ENCODE measurements at regions not wholly inside any gene's neighbourhood (a gene's known extent, or its start where the extent isn't known, plus 50 kb on each side); places are given as distances from the start of the nearest gene placed in this dataset.

DNA sequence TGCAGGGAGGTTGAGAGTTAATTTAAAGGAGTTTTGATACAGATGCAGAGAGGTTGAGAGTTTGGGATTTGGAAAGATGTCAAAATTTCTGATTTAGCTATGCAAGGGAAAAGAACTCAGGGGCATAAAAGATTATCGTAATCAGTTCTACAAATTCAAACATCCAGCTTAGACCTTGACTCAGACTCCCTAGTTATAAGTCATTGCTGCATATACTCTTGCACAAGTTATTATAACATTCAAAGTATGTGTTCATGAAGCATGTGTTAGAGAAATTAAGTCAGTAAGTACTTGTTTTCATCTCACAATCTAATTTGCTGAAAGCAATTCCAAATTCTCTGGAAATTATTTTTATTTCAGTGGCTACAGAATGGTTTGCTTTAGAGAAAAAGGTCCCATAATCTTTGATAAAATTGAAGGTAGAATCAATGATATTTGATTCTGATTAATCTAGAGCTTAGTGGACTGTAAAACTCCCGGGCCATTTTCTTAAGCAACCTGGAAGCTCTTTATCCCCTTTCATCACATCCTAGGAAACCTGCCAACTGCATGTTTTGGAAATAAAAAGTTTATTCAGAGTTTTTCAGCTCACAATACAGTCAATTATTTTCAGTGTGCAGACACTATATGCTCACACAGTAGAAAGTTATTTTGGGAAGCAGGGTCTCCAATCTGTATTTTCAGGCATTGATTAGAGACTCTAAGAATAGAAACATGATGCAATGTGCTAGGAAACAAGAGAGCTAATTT lies 132.9 kb upstream of the SPANXC start:
- Histone ChIP-seq H3K4me3 (no peak overlapping the region), H4K20me1 (ENCODE audit: insufficient read depth) (no peaks in the 10 kb centered on the region), H3K9ac (no peak overlapping the region), H2AFZ (no peak overlapping the region), H3K4me1 (ENCODE audit: insufficient read depth) (no peaks in the 10 kb centered on the region), H3K79me2 (ENCODE audit: insufficient read depth) (no peaks in the 10 kb centered on the region), H3K27ac (no peak overlapping the region), H3K36me3 (ENCODE audit: low read depth) (no peaks in the 10 kb centered on the region), H3K4me2 (ENCODE audit: unreplicated experiment) (no peak overlapping the region), H3K9me2 (ENCODE audit: insufficient read depth) (no peaks in the 10 kb centered on the region), H3F3A (ENCODE audit: insufficient read depth) (no peaks in the 10 kb centered on the region), H3K9me3 (ENCODE audit: low read depth) (no peaks in the 10 kb centered on the region), H3K27me3 (replicated peaks; ENCODE audit: insufficient read depth) (no peaks in the 10 kb centered on the region)
- in situ Hi-C loops (cut with MboI) = no loop called here
- WGBS, 2 experiments (ENCODE audit: low coverage in 1 of 2, low lambda C conversion rate in 2 of 2, missing lambda C conversion rate in 2 of 2) = 0 to 9% methylated on average over 2 of the region's 2 CpGs
- no peak for TF ChIP-seq EZH2phosphoT487 (IDR thresholded peaks at IDR 0.05; ENCODE audit: insufficient read depth, low read depth)
- no peak for TF ChIP-seq EZH2 (IDR thresholded peaks at IDR 0.05; ENCODE audit: insufficient read depth, poor library complexity, severe bottlenecking)
- no peak for DNase-seq

- H3F3A ChIP-seq (ENCODE audit: insufficient read depth) = no peaks in the 10 kb centered on the region
- H2AFZ ChIP-seq = no peak overlapping the region
- TF ChIP-seq EZH2 (IDR thresholded peaks at IDR 0.05; ENCODE audit: insufficient read depth, poor library complexity, severe bottlenecking) (no peak), EZH2phosphoT487 (IDR thresholded peaks at IDR 0.05; ENCODE audit: insufficient read depth, low read depth) (no peak)
- in situ Hi-C loops (cut with MboI) = no loop called here
- no peaks in the 10 kb centered on the region for H3K79me2 ChIP-seq (ENCODE audit: insufficient read depth)
- WGBS, 2 experiments (ENCODE audit: low coverage in 1 of 2, low lambda C conversion rate in 2 of 2, missing lambda C conversion rate in 2 of 2) = 40 to 44% methylated on average over 2 of the region's 2 CpGs
- no peaks in the 10 kb centered on the region for H3K9me2 ChIP-seq (ENCODE audit: insufficient read depth)
- no peaks in the 10 kb centered on the region for H3K27me3 ChIP-seq (replicated peaks; ENCODE audit: insufficient read depth)
- no peak overlapping the region for H3K27ac ChIP-seq
- H3K36me3 ChIP-seq (ENCODE audit: low read depth) = no peaks in the 10 kb centered on the region
- no peak for DNase-seq
- H3K9me3 ChIP-seq (ENCODE audit: low read depth) = no peaks in the 10 kb centered on the region
- H3K4me3 ChIP-seq = no peak overlapping the region
- no peak overlapping the region for H3K9ac ChIP-seq
- H3K4me1 ChIP-seq (ENCODE audit: insufficient read depth) = no peaks in the 10 kb centered on the region
- no peaks in the 10 kb centered on the region for H4K20me1 ChIP-seq (ENCODE audit: insufficient read depth)
- no peak overlapping the region for H3K4me2 ChIP-seq (ENCODE audit: unreplicated experiment)
Observed at GRCh38 chrX:141341743-141342142, 99.4 kb upstream of the SPANXC start.

GRCh38 chrX:141341341-141341740 lies 99.0 kb upstream of the SPANXC start:
- no peaks in the 10 kb centered on the region for H3K4me1 ChIP-seq (ENCODE audit: insufficient read depth)
- no peaks in the 10 kb centered on the region for H3K79me2 ChIP-seq (ENCODE audit: insufficient read depth)
- H3K9me3 ChIP-seq (ENCODE audit: low read depth) = no peaks in the 10 kb centered on the region
- H4K20me1 ChIP-seq (ENCODE audit: insufficient read depth) = no peaks in the 10 kb centered on the region
- no peak overlapping the region for H2AFZ ChIP-seq
- no peak overlapping the region for H3K4me2 ChIP-seq (ENCODE audit: unreplicated experiment)
- no peaks in the 10 kb centered on the region for H3K9me2 ChIP-seq (ENCODE audit: insufficient read depth)
- H3K4me3 ChIP-seq = no peak overlapping the region
- no peaks in the 10 kb centered on the region for H3F3A ChIP-seq (ENCODE audit: insufficient read depth)
- no peak overlapping the region for H3K27ac ChIP-seq
- peak; percentile 43 for DNase-seq
- no peak overlapping the region for H3K9ac ChIP-seq
- no peaks in the 10 kb centered on the region for H3K36me3 ChIP-seq (ENCODE audit: low read depth)
- WGBS, 2 experiments (ENCODE audit: low coverage in 1 of 2, low lambda C conversion rate in 2 of 2, missing lambda C conversion rate in 2 of 2) = 21 to 44% methylated on average over 5 of the region's 5 CpGs
- no peaks in the 10 kb centered on the region for H3K27me3 ChIP-seq (replicated peaks; ENCODE audit: insufficient read depth)
- TF ChIP-seq EZH2phosphoT487 (IDR thresholded peaks at IDR 0.05; ENCODE audit: insufficient read depth, low read depth) (no peak), EZH2 (IDR thresholded peaks at IDR 0.05; ENCODE audit: insufficient read depth, poor library complexity, severe bottlenecking) (no peak)
- in situ Hi-C loops (cut with MboI) = no loop called here

- H3K9ac ChIP-seq = no peak overlapping the region
- no peaks in the 10 kb centered on the region for H3K4me1 ChIP-seq (ENCODE audit: insufficient read depth)
- no peaks in the 10 kb centered on the region for H4K20me1 ChIP-seq (ENCODE audit: insufficient read depth)
- no peak overlapping the region for H3K4me2 ChIP-seq (ENCODE audit: unreplicated experiment)
- DNase-seq = no peak
- H3K4me3 ChIP-seq = no peak overlapping the region
- H3K9me2 ChIP-seq (ENCODE audit: insufficient read depth) = no peaks in the 10 kb centered on the region
- in situ Hi-C loops (cut with MboI) = no loop called here
- H2AFZ ChIP-seq = no peak overlapping the region
- H3K27me3 ChIP-seq (replicated peaks; ENCODE audit: insufficient read depth) = no peaks in the 10 kb centered on the region
- no peaks in the 10 kb centered on the region for H3K79me2 ChIP-seq (ENCODE audit: insufficient read depth)
- H3K36me3 ChIP-seq (ENCODE audit: low read depth) = no peaks in the 10 kb centered on the region
- no peaks in the 10 kb centered on the region for H3F3A ChIP-seq (ENCODE audit: insufficient read depth)
- no peaks in the 10 kb centered on the region for H3K9me3 ChIP-seq (ENCODE audit: low read depth)
- 23 to 25% methylated on average over 2 of the region's 2 CpGs for WGBS, 2 experiments (ENCODE audit: low coverage in 1 of 2, low lambda C conversion rate in 2 of 2, missing lambda C conversion rate in 2 of 2)
- H3K27ac ChIP-seq = no peak overlapping the region
- TF ChIP-seq EZH2 (IDR thresholded peaks at IDR 0.05; ENCODE audit: insufficient read depth, poor library complexity, severe bottlenecking) (no peak), EZH2phosphoT487 (IDR thresholded peaks at IDR 0.05; ENCODE audit: insufficient read depth, low read depth) (no peak)
Observed at GRCh38 chrX:141320801-141321200, 78.5 kb upstream of the SPANXC start.
